Natural killer cell (primary cell): ENCODE measurements at regions not wholly inside any gene's neighbourhood (a gene's known extent, or its start where the extent isn't known, plus 50 kb on each side); places are given as distances from the start of the nearest gene placed in this dataset.

Experiments
- ATAC-seq, 3 donors: fragments of 150-1000 bp in 2 of 3; fragments of 200-7000 bp in 1 of 3; cut with Tn5 transposase; 1 replicate in 1 of 3; 2 replicates in 2 of 3; pipeline ENCODE4 v1.10.0; 2021; ENCODE audit warnings: mild to moderate bottlenecking in 2 of 3, moderate library complexity in 2 of 3
- DNase-seq, 2 donors: peaks; one replicate each; pipeline versions ENCODE4 v3.0.0 to v3.0.0-alpha.2; 2013 to 2021; ENCODE audit warnings: mixed read lengths in 1 of 2
- H3K27ac ChIP-seq: one replicate; pipeline ENCODE4 v1.5.1; 2013; ENCODE audit warnings: mild to moderate bottlenecking, low read length
- H3K27me3 ChIP-seq: one replicate; pipeline ENCODE4 v1.6.1; 2013; ENCODE audit warnings: low read length; ENCODE audit not compliant: control insufficient read depth, insufficient read depth
- H3K36me3 ChIP-seq: one replicate; pipeline ENCODE4 v1.6.1; 2013; ENCODE audit warnings: low read length; ENCODE audit not compliant: control insufficient read depth, insufficient read depth
- H3K4me1 ChIP-seq: one replicate; pipeline ENCODE4 v1.6.1; 2013; ENCODE audit warnings: low read length; ENCODE audit not compliant: control insufficient read depth, insufficient read depth
- H3K4me3 ChIP-seq: one replicate; pipeline ENCODE4 v1.5.1; 2013; ENCODE audit warnings: low read length
- H3K9me3 ChIP-seq: one replicate; pipeline ENCODE4 v1.6.1; 2013; ENCODE audit warnings: low read length; ENCODE audit not compliant: control insufficient read depth, insufficient read depth
- H3K27ac Mint-ChIP-seq, 2 donors: one replicate each; pipeline ENCODE4 v1.8.0; 2022; ENCODE audit warnings: mild to moderate bottlenecking in 2 of 2, mixed read lengths in 2 of 2, moderate library complexity in 1 of 2
- H3K27me3 Mint-ChIP-seq, 2 donors: one replicate each; pipeline ENCODE4 v1.8.0; 2022; ENCODE audit warnings: low read depth in 2 of 2, mixed read lengths in 2 of 2
- H3K36me3 Mint-ChIP-seq: one replicate; pipeline ENCODE4 v1.8.0; 2022; ENCODE audit warnings: mixed read lengths
- H3K4me1 Mint-ChIP-seq, 2 donors: one replicate each; pipeline ENCODE4 v1.8.0; 2022; ENCODE audit warnings: mixed read lengths in 2 of 2
- H3K4me3 Mint-ChIP-seq: one replicate; pipeline ENCODE4 v1.8.0; 2022; ENCODE audit warnings: mild to moderate bottlenecking, moderate library complexity, mixed read lengths
- H3K9me3 Mint-ChIP-seq, 2 donors: one replicate each; pipeline ENCODE4 v1.8.0; 2022; ENCODE audit warnings: mixed read lengths in 2 of 2
- WGBS: methylation state at CpG from one replicate; pipeline ENCODE4 v1.1.7; 2013; ENCODE audit warnings: missing lambda C conversion rate; ENCODE audit not compliant: insufficient coverage; 5-methylcytosine and 5-hydroxymethylcytosine counted together
- intact Hi-C: fragments of 100-400 bp; cut with micrococcal nuclease; formaldehyde crosslinking; loops from one replicate; pipeline ENCODE4 v1.14.2; 2022
- TF ChIP-seq, protein P1 (sequence below): fragments of 200-600 bp; IDR thresholded peaks from one replicate; pipeline ENCODE4 v1.8.0; 2022; ENCODE audit warnings: antibody characterized with exemption

DNA sequence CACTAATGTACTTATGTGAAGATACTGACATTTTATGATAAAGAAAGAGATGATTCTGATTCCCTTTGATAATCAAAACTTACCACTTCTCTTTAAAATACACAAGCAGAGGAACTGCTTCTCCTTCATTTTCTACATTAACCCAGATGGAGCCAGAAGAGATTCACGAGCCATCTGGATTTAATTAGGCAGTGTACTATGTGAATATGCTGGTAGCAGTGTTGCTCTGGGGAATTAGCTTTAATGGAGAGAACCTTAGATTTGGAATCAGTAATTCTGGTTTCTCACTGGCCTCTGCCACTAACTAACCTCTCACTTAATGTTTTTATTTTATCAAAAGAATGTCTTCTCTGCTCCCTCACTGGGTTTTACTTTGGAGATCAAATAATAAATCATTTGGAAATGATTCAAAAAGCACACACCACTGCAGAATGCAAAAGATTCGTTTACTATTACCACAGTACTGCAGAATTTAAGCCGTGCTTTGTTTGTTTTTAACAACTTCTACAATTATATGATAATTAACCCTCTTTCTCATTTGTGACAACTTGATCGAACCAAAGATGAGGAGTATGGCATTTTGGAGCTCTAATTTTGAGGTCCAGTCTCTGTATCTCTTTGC lies 77.5 kb upstream of the PHYHIPL start:
- 72% methylated on average over 3 of the region's 4 CpGs for WGBS
- TF ChIP-seq, protein P1, sequence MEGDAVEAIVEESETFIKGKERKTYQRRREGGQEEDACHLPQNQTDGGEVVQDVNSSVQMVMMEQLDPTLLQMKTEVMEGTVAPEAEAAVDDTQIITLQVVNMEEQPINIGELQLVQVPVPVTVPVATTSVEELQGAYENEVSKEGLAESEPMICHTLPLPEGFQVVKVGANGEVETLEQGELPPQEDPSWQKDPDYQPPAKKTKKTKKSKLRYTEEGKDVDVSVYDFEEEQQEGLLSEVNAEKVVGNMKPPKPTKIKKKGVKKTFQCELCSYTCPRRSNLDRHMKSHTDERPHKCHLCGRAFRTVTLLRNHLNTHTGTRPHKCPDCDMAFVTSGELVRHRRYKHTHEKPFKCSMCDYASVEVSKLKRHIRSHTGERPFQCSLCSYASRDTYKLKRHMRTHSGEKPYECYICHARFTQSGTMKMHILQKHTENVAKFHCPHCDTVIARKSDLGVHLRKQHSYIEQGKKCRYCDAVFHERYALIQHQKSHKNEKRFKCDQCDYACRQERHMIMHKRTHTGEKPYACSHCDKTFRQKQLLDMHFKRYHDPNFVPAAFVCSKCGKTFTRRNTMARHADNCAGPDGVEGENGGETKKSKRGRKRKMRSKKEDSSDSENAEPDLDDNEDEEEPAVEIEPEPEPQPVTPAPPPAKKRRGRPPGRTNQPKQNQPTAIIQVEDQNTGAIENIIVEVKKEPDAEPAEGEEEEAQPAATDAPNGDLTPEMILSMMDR, result no peak

DNA sequence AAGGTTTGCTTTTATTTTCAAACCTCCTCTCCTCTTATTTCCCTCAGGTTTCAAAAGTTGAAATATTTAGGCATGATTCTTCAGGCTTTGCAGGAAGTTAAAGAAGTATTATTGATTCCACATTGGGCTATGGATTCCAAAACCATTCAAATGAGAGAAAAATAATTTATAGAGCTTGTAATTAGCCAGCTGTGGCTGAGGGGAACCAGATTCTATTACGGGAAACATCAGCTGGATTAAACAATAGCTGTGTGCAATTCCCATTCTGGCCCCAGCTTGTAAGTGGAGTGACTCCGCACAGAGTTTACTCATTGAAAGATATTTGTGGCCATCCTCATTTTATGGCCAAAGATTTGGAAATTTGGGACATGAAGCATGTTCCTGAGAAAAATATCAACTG lies 77.0 kb upstream of the PHYHIPL start:
- H3K9me3 Mint-ChIP-seq, result peaks cover 3 to 10% of the 10 kb centered on the region in 2 donors
- Histone ChIP-seq H3K36me3 (no peaks in the 10 kb centered on the region), H3K4me1 (no peaks in the 10 kb centered on the region), H3K27me3 (no peaks in the 10 kb centered on the region), H3K9me3 (no peaks in the 10 kb centered on the region), H3K27ac (no peak overlapping the region), H3K4me3 (no peak overlapping the region)
- H3K4me1 Mint-ChIP-seq, result no peaks in the 10 kb centered on the region
- H3K27me3 Mint-ChIP-seq, result no peaks in the 10 kb centered on the region
- H3K27ac Mint-ChIP-seq, result no peak overlapping the region
- intact Hi-C loops, result no loop called here
- 80% methylated on average over 2 of the region's 2 CpGs for WGBS
- TF ChIP-seq, protein P1, result no peak
- H3K36me3 Mint-ChIP-seq, result no peaks in the 10 kb centered on the region
- DNase-seq (no peak), ATAC-seq (no peak)
- H3K4me3 Mint-ChIP-seq, result no peak overlapping the region

More for the DNA sequence above, 77.5 kb upstream of the PHYHIPL start:
- Mint-ChIP-seq H3K4me3 (no peak overlapping the region), H3K27me3 (no peaks in the 10 kb centered on the region), H3K27ac (no peak overlapping the region), H3K9me3 (peaks cover 3 to 5% of the 10 kb centered on the region in 2 donors), H3K4me1 (no peaks in the 10 kb centered on the region), H3K36me3 (no peaks in the 10 kb centered on the region)
- Histone ChIP-seq H3K4me1 (no peaks in the 10 kb centered on the region), H3K4me3 (no peak overlapping the region), H3K27ac (no peak overlapping the region), H3K9me3 (no peaks in the 10 kb centered on the region), H3K36me3 (no peaks in the 10 kb centered on the region), H3K27me3 (no peaks in the 10 kb centered on the region)
- ATAC-seq (no peak), DNase-seq (no peak)
- intact Hi-C loops, result no loop called here

DNA sequence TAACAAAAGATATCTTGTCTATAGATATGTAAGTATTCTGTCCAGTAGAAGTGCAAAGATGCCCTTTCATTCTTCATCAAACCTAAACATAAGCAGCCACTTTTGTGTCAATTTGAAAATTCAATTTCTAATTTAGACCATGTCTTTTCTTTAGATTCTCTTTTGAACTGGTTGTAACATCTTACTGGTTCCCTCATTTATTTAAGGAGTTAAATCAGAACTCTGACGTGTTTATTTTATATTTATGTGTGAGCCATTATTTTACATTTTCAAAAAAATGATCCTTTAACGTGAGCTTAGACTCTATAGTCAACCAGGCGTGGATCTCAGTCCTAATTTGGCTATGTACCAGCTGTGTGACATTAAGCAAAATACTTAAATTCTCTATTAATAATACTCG lies 74.0 kb upstream of the PHYHIPL start:
- no peak for ATAC-seq
- no peak overlapping the region for H3K4me3 ChIP-seq
- Mint-ChIP-seq H3K27me3 (no peaks in the 10 kb centered on the region), H3K4me3 (no peak overlapping the region), H3K27ac (no peak overlapping the region), H3K36me3 (no peaks in the 10 kb centered on the region), H3K4me1 (no peaks in the 10 kb centered on the region), H3K9me3 (peaks cover 0 to 6% of the 10 kb centered on the region in 2 donors)
- no peak overlapping the region for H3K27ac ChIP-seq
- H3K9me3 ChIP-seq, result no peaks in the 10 kb centered on the region
- H3K27me3 ChIP-seq, result no peaks in the 10 kb centered on the region
- 63% methylated on average over 3 of the region's 4 CpGs for WGBS
- TF ChIP-seq, protein P1, result no peak
- DNase-seq, result no peak
- H3K36me3 ChIP-seq, result no peaks in the 10 kb centered on the region
- no peaks in the 10 kb centered on the region for H3K4me1 ChIP-seq
- intact Hi-C loops, result no loop called here

DNA sequence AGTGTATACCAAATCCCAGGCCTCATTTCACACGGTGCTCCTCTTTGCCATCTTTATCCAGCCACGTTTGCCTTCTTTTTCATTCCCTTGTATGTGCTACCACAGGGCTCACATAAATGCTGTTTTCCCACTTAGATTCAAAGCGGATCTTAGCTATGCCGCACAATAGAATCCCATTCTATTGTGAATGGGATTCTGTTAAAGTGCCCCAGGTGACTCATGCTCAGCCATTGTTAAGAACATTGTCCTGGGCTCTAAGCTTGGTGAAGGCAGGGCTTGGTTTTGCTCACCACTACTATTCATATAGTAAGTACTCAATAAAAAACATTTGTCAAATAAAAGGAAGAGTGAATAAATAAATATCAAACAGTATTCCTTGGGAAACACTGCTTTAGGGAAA lies 72.3 kb upstream of the PHYHIPL start:
- Histone ChIP-seq H3K27me3 (no peaks in the 10 kb centered on the region), H3K4me1 (no peaks in the 10 kb centered on the region), H3K9me3 (no peaks in the 10 kb centered on the region), H3K36me3 (no peaks in the 10 kb centered on the region), H3K4me3 (no peak overlapping the region), H3K27ac (no peak overlapping the region)
- Mint-ChIP-seq H3K9me3 (peaks cover 0 to 6% of the 10 kb centered on the region in 2 donors), H3K27me3 (no peaks in the 10 kb centered on the region), H3K27ac (no peak overlapping the region), H3K4me3 (no peak overlapping the region), H3K36me3 (no peaks in the 10 kb centered on the region), H3K4me1 (no peaks in the 10 kb centered on the region)
- TF ChIP-seq, protein P1, result no peak
- intact Hi-C loops, result no loop called here
- DNase-seq, result no peak
- 89% methylated on average over 4 of the region's 4 CpGs for WGBS
- no peak for ATAC-seq
